ENCODE measurements at regions not wholly inside any gene's neighbourhood (a gene's known extent, or its start where the extent isn't known, plus 50 kb on each side); places are given as distances from the start of the nearest gene placed in this dataset.

- H3K4me3 ChIP-seq (ENCODE audit: low read length) = no peak overlapping the region
- no peaks in the 10 kb centered on the region for H3K27me3 ChIP-seq (ENCODE audit: control insufficient read depth, insufficient read depth, low read length)
- no peaks in the 10 kb centered on the region for H3K9me3 ChIP-seq (ENCODE audit: control insufficient read depth, low read depth, low read length)
- no peak overlapping the region for H3K27ac ChIP-seq (ENCODE audit: low read length)
- no peaks in the 10 kb centered on the region for H3K4me1 ChIP-seq (ENCODE audit: control insufficient read depth, insufficient read depth, low read length)
- H3K36me3 ChIP-seq (ENCODE audit: control insufficient read depth, insufficient read depth, low read length) = no peaks in the 10 kb centered on the region
- WGBS (ENCODE audit: insufficient coverage, low lambda C conversion rate) = 72% methylated on average over 2 of the region's 2 CpGs
- no peak for DNase-seq
These were observed 251.5 kb downstream of the ANKRD7 start for GRCh38 chr7:118476036-118476435.

- Histone ChIP-seq H3K27me3 (ENCODE audit: control insufficient read depth, insufficient read depth, low read length) (no peaks in the 10 kb centered on the region), H3K4me1 (ENCODE audit: control insufficient read depth, insufficient read depth, low read length) (no peaks in the 10 kb centered on the region), H3K27ac (ENCODE audit: low read length) (no peak overlapping the region), H3K4me3 (ENCODE audit: low read length) (no peak overlapping the region), H3K36me3 (ENCODE audit: control insufficient read depth, insufficient read depth, low read length) (no peaks in the 10 kb centered on the region), H3K9me3 (ENCODE audit: control insufficient read depth, low read depth, low read length) (no peaks in the 10 kb centered on the region)
- WGBS (ENCODE audit: insufficient coverage, low lambda C conversion rate) = 78% methylated on average over 3 of the region's 3 CpGs
- DNase-seq = no peak
These were observed 252.5 kb downstream of the ANKRD7 start for GRCh38 chr7:118477036-118477435.

GRCh38 chr7:118478236-118478635 lies 253.7 kb downstream of the ANKRD7 start:
- Histone ChIP-seq H3K4me1 (ENCODE audit: control insufficient read depth, insufficient read depth, low read length) (no peaks in the 10 kb centered on the region), H3K4me3 (ENCODE audit: low read length) (no peak overlapping the region), H3K27ac (ENCODE audit: low read length) (no peak overlapping the region), H3K9me3 (ENCODE audit: control insufficient read depth, low read depth, low read length) (no peaks in the 10 kb centered on the region), H3K27me3 (ENCODE audit: control insufficient read depth, insufficient read depth, low read length) (no peaks in the 10 kb centered on the region), H3K36me3 (ENCODE audit: control insufficient read depth, insufficient read depth, low read length) (no peaks in the 10 kb centered on the region)
- no peak for DNase-seq
- WGBS (ENCODE audit: insufficient coverage, low lambda C conversion rate) = no CpG with 5 or more reads among the region's 4 CpGs

- Histone ChIP-seq H3K27ac (ENCODE audit: low read length) (no peak overlapping the region), H3K36me3 (ENCODE audit: control insufficient read depth, insufficient read depth, low read length) (no peaks in the 10 kb centered on the region), H3K4me1 (ENCODE audit: control insufficient read depth, insufficient read depth, low read length) (no peaks in the 10 kb centered on the region), H3K9me3 (ENCODE audit: control insufficient read depth, low read depth, low read length) (no peaks in the 10 kb centered on the region), H3K4me3 (ENCODE audit: low read length) (no peak overlapping the region), H3K27me3 (ENCODE audit: control insufficient read depth, insufficient read depth, low read length) (no peaks in the 10 kb centered on the region)
- 100% methylated on average over 1 of the region's 2 CpGs for WGBS (ENCODE audit: insufficient coverage, low lambda C conversion rate)
- DNase-seq = no peak
These were observed 254.4 kb downstream of the ANKRD7 start for GRCh38 chr7:118478931-118479330.

- DNase-seq = no peak
- H3K27ac ChIP-seq (ENCODE audit: low read length) = no peak overlapping the region
- no peaks in the 10 kb centered on the region for H3K36me3 ChIP-seq (ENCODE audit: control insufficient read depth, insufficient read depth, low read length)
- no peaks in the 10 kb centered on the region for H3K27me3 ChIP-seq (ENCODE audit: control insufficient read depth, insufficient read depth, low read length)
- WGBS (ENCODE audit: insufficient coverage, low lambda C conversion rate) = 82% methylated on average over 3 of the region's 5 CpGs
- no peaks in the 10 kb centered on the region for H3K4me1 ChIP-seq (ENCODE audit: control insufficient read depth, insufficient read depth, low read length)
- H3K4me3 ChIP-seq (ENCODE audit: low read length) = no peak overlapping the region
- no peaks in the 10 kb centered on the region for H3K9me3 ChIP-seq (ENCODE audit: control insufficient read depth, low read depth, low read length)
These were observed 268.0 kb downstream of the ANKRD7 start for GRCh38 chr7:118492466-118492865.

- H3K36me3 ChIP-seq (ENCODE audit: control insufficient read depth, insufficient read depth, low read length) = no peaks in the 10 kb centered on the region
- no peaks in the 10 kb centered on the region for H3K4me1 ChIP-seq (ENCODE audit: control insufficient read depth, insufficient read depth, low read length)
- no peaks in the 10 kb centered on the region for H3K27me3 ChIP-seq (ENCODE audit: control insufficient read depth, insufficient read depth, low read length)
- no peak for DNase-seq
- no peaks in the 10 kb centered on the region for H3K9me3 ChIP-seq (ENCODE audit: control insufficient read depth, low read depth, low read length)
- H3K27ac ChIP-seq (ENCODE audit: low read length) = no peak overlapping the region
- no peak overlapping the region for H3K4me3 ChIP-seq (ENCODE audit: low read length)
These were observed 271.7 kb downstream of the ANKRD7 start for GRCh38 chr7:118496138-118496644.

GRCh38 chr7:118502235-118502634 lies 277.7 kb downstream of the ANKRD7 start:
- 58% methylated on average over 2 of the region's 3 CpGs for WGBS (ENCODE audit: insufficient coverage, low lambda C conversion rate)
- no peak overlapping the region for H3K4me3 ChIP-seq (ENCODE audit: low read length)
- H3K27me3 ChIP-seq (ENCODE audit: control insufficient read depth, insufficient read depth, low read length) = no peaks in the 10 kb centered on the region
- DNase-seq = no peak
- H3K36me3 ChIP-seq (ENCODE audit: control insufficient read depth, insufficient read depth, low read length) = no peaks in the 10 kb centered on the region
- no peaks in the 10 kb centered on the region for H3K4me1 ChIP-seq (ENCODE audit: control insufficient read depth, insufficient read depth, low read length)
- H3K9me3 ChIP-seq (ENCODE audit: control insufficient read depth, low read depth, low read length) = no peaks in the 10 kb centered on the region
- no peak overlapping the region for H3K27ac ChIP-seq (ENCODE audit: low read length)

GRCh38 chr7:118511146-118511545 lies 286.6 kb downstream of the ANKRD7 start:
- Histone ChIP-seq H3K27me3 (ENCODE audit: control insufficient read depth, insufficient read depth, low read length) (no peaks in the 10 kb centered on the region), H3K4me3 (ENCODE audit: low read length) (no peak overlapping the region), H3K36me3 (ENCODE audit: control insufficient read depth, insufficient read depth, low read length) (no peaks in the 10 kb centered on the region), H3K27ac (ENCODE audit: low read length) (no peak overlapping the region), H3K4me1 (ENCODE audit: control insufficient read depth, insufficient read depth, low read length) (no peaks in the 10 kb centered on the region), H3K9me3 (ENCODE audit: control insufficient read depth, low read depth, low read length) (no peaks in the 10 kb centered on the region)
- WGBS (ENCODE audit: insufficient coverage, low lambda C conversion rate) = 54% methylated on average over 2 of the region's 2 CpGs
- no peak for DNase-seq

GRCh38 chr7:118517275-118517674 lies 292.8 kb downstream of the ANKRD7 start:
- Histone ChIP-seq H3K4me1 (ENCODE audit: control insufficient read depth, insufficient read depth, low read length) (no peaks in the 10 kb centered on the region), H3K27ac (ENCODE audit: low read length) (no peak overlapping the region), H3K36me3 (ENCODE audit: control insufficient read depth, insufficient read depth, low read length) (no peaks in the 10 kb centered on the region), H3K27me3 (ENCODE audit: control insufficient read depth, insufficient read depth, low read length) (no peaks in the 10 kb centered on the region), H3K4me3 (ENCODE audit: low read length) (no peak overlapping the region), H3K9me3 (ENCODE audit: control insufficient read depth, low read depth, low read length) (no peaks in the 10 kb centered on the region)
- no peak for DNase-seq
- no CpG with 5 or more reads among the region's 1 CpG for WGBS (ENCODE audit: insufficient coverage, low lambda C conversion rate)

- H3K36me3 ChIP-seq (ENCODE audit: control insufficient read depth, insufficient read depth, low read length) = no peaks in the 10 kb centered on the region
- H3K4me3 ChIP-seq (ENCODE audit: low read length) = no peak overlapping the region
- no peak overlapping the region for H3K27ac ChIP-seq (ENCODE audit: low read length)
- no peaks in the 10 kb centered on the region for H3K27me3 ChIP-seq (ENCODE audit: control insufficient read depth, insufficient read depth, low read length)
- H3K4me1 ChIP-seq (ENCODE audit: control insufficient read depth, insufficient read depth, low read length) = no peaks in the 10 kb centered on the region
- DNase-seq = no peak
- H3K9me3 ChIP-seq (ENCODE audit: control insufficient read depth, low read depth, low read length) = no peaks in the 10 kb centered on the region
These were observed 300.5 kb downstream of the ANKRD7 start for GRCh38 chr7:118525020-118525419.

- H3K4me3 ChIP-seq (ENCODE audit: low read length) = no peak overlapping the region
- H3K4me1 ChIP-seq (ENCODE audit: control insufficient read depth, insufficient read depth, low read length) = no peaks in the 10 kb centered on the region
- no peaks in the 10 kb centered on the region for H3K27me3 ChIP-seq (ENCODE audit: control insufficient read depth, insufficient read depth, low read length)
- DNase-seq = no peak
- no peaks in the 10 kb centered on the region for H3K9me3 ChIP-seq (ENCODE audit: control insufficient read depth, low read depth, low read length)
- H3K36me3 ChIP-seq (ENCODE audit: control insufficient read depth, insufficient read depth, low read length) = no peaks in the 10 kb centered on the region
- H3K27ac ChIP-seq (ENCODE audit: low read length) = no peak overlapping the region
These were observed 307.1 kb downstream of the ANKRD7 start for GRCh38 chr7:118531566-118531965.

Data from large intestine (tissue), 3 donors.